ENCODE measurements at regions not wholly inside any gene's neighbourhood (a gene's known extent, or its start where the extent isn't known, plus 50 kb on each side); places are given as distances from the start of the nearest gene placed in this dataset.
A peak's percentile ranks its signal among the peaks of the same experiment; 100 is the strongest.

GRCh38 chr18:24756385-24756784 lies 295.9 kb downstream of the HRH4 start:
- TF ChIP-seq CTCF (IDR thresholded peaks at IDR 0.05; ENCODE audit: low read length, missing control alignments) = no peak
- H3K4me3 ChIP-seq (replicated peaks; ENCODE audit: low read depth, low read length) = no peak overlapping the region
- no peak for DNase-seq (ENCODE audit: low read depth)

GRCh38 chr18:24757134-24757533 lies 296.7 kb downstream of the HRH4 start:
- H3K4me3 ChIP-seq (replicated peaks; ENCODE audit: low read depth, low read length) = no peak overlapping the region
- TF ChIP-seq CTCF (IDR thresholded peaks at IDR 0.05; ENCODE audit: low read length, missing control alignments) = no peak
- no peak for DNase-seq (ENCODE audit: low read depth)

- no peak for DNase-seq (ENCODE audit: low read depth)
- no peak overlapping the region for H3K4me3 ChIP-seq (replicated peaks; ENCODE audit: low read depth, low read length)
- TF ChIP-seq CTCF (IDR thresholded peaks at IDR 0.05; ENCODE audit: low read length, missing control alignments) = no peak
These were observed 301.3 kb downstream of the HRH4 start for GRCh38 chr18:24761765-24762164.

- no peak for DNase-seq (ENCODE audit: low read depth)
- H3K4me3 ChIP-seq (replicated peaks; ENCODE audit: low read depth, low read length) = no peak overlapping the region
- no peak for TF ChIP-seq CTCF (IDR thresholded peaks at IDR 0.05; ENCODE audit: low read length, missing control alignments)
These were observed 302.1 kb downstream of the HRH4 start for GRCh38 chr18:24762511-24762910.

- no peak for TF ChIP-seq CTCF (IDR thresholded peaks at IDR 0.05; ENCODE audit: low read length, missing control alignments)
- peak; percentile 72 for DNase-seq (ENCODE audit: low read depth)
- no peak overlapping the region for H3K4me3 ChIP-seq (replicated peaks; ENCODE audit: low read depth, low read length)
These were observed 303.5 kb downstream of the HRH4 start for GRCh38 chr18:24763765-24764513.

- no peak for TF ChIP-seq CTCF (IDR thresholded peaks at IDR 0.05; ENCODE audit: low read length, missing control alignments)
- no peak overlapping the region for H3K4me3 ChIP-seq (replicated peaks; ENCODE audit: low read depth, low read length)
- no peak for DNase-seq (ENCODE audit: low read depth)
These were observed 304.3 kb downstream of the HRH4 start for GRCh38 chr18:24764766-24765165.

- DNase-seq (ENCODE audit: low read depth) = no peak
- TF ChIP-seq CTCF (IDR thresholded peaks at IDR 0.05; ENCODE audit: low read length, missing control alignments) = no peak
- no peak overlapping the region for H3K4me3 ChIP-seq (replicated peaks; ENCODE audit: low read depth, low read length)
These were observed 305.9 kb downstream of the HRH4 start for GRCh38 chr18:24766376-24766775.

Measured in fibroblast of pulmonary artery (primary cell).